H1 (cell line): ENCODE measurements at regions not wholly inside any gene's neighbourhood (a gene's known extent, or its start where the extent isn't known, plus 50 kb on each side); places are given as distances from the start of the nearest gene placed in this dataset.

ENCODE experiments used
- CTCF ChIA-PET: fragments of 300-600 bp; sonication (Branson Sonifier 250); formaldehyde crosslinking; loops from one replicate; lab custom pipeline; 2021; ENCODE audit not compliant: partially characterized antibody; lab: Charles Lee
- POLR2A ChIA-PET: fragments of 300-600 bp; sonication (Branson Sonifier 250); formaldehyde crosslinking; loops from one replicate; lab custom pipeline; 2021; ENCODE audit warnings: inconsistent platforms; ENCODE audit not compliant: partially characterized antibody; lab: Charles Lee
- DNase-seq, 2 experiments: peaks; one replicate each; pipeline versions ENCODE4 v3.0.0 to v3.0.0-alpha.2; 2010 to 2022; ENCODE audit warnings: low spot score in 2 of 2, low read depth in 1 of 2, mixed read lengths in 1 of 2
- FAIRE-seq: peaks from 2 replicates; lab custom pipeline; 2011; peaks lifted over from hg19 to GRCh38; lab: Jason Lieb, UNC
- H2AFZ ChIP-seq: 2 replicates; pipeline ENCODE4 v1.8.1; 2012; ENCODE audit warnings: low read length, inconsistent platforms
- H2AK5ac ChIP-seq: 2 replicates; pipeline ENCODE4 v1.6.1; 2013; ENCODE audit warnings: low read depth, low read length
- H2BK120ac ChIP-seq: replicated peaks from 2 replicates; pipeline ENCODE3; 2013; ENCODE audit warnings: low read depth, low read length, inconsistent platforms
- H2BK12ac ChIP-seq: 2 replicates; pipeline ENCODE4 v1.6.1; 2013; ENCODE audit warnings: low read depth, low read length
- H2BK15ac ChIP-seq: 2 replicates; pipeline ENCODE4 v1.6.1; 2013; ENCODE audit warnings: low read length
- H2BK20ac ChIP-seq: 2 replicates; pipeline ENCODE4 v1.6.1; 2013; ENCODE audit warnings: low read length
- H2BK5ac ChIP-seq: 2 replicates; pipeline ENCODE4 v1.6.1; 2013; ENCODE audit warnings: low read depth, low read length
- H3K14ac ChIP-seq: 2 replicates; pipeline ENCODE4 v1.6.1; 2013; ENCODE audit warnings: inconsistent platforms; ENCODE audit not compliant: insufficient read length
- H3K18ac ChIP-seq: 2 replicates; pipeline ENCODE4 v1.6.1; 2013; ENCODE audit warnings: low read length; ENCODE audit errors: extremely low read depth
- H3K23ac ChIP-seq: 2 replicates; pipeline ENCODE4 v1.6.1; 2013; ENCODE audit warnings: inconsistent platforms; ENCODE audit not compliant: insufficient read length
- H3K23me2 ChIP-seq: 2 replicates; pipeline ENCODE4 v1.6.1; 2013; ENCODE audit warnings: low read depth, low read length
- H3K27ac ChIP-seq: 2 replicates; pipeline ENCODE4 v1.6.1; 2011; ENCODE audit warnings: low read depth, low read length, inconsistent platforms
- H3K27me3 ChIP-seq, 4 experiments: replicated peaks in 1 of 4; 1 replicate in 1 of 4; 2 replicates in 3 of 4; pipeline versions ENCODE4 v1.6.1 to v1.8.1; 2011 to 2013; ENCODE audit warnings: low read length in 3 of 4, mild to moderate bottlenecking in 3 of 4, inconsistent platforms in 2 of 4, mixed read lengths in 2 of 4, moderate library complexity in 1 of 4; ENCODE audit not compliant: control insufficient read depth in 3 of 4, insufficient read depth in 3 of 4; ENCODE audit errors: extremely low read depth in 1 of 4
- H3K36me3 ChIP-seq, 4 experiments: 2 replicates each; pipeline versions ENCODE4 v1.6.1 to v1.8.1; 2011 to 2013; ENCODE audit warnings: mild to moderate bottlenecking in 4 of 4, low read length in 3 of 4, moderate library complexity in 2 of 4, control low read depth in 1 of 4, inconsistent platforms in 1 of 4; ENCODE audit not compliant: insufficient read depth in 4 of 4, control insufficient read depth in 2 of 4
- H3K4ac ChIP-seq: replicated peaks from 2 replicates; pipeline ENCODE3; 2013; ENCODE audit warnings: low read length, low read depth, mixed read lengths, inconsistent platforms; ENCODE audit not compliant: insufficient read length
- H3K4me1 ChIP-seq, 4 experiments: replicated peaks in 1 of 4; 1 replicate in 1 of 4; 2 replicates in 3 of 4; pipeline versions ENCODE4 v1.6.1 to v1.8.1; 2011 to 2013; ENCODE audit warnings: low read length in 3 of 4, inconsistent platforms in 2 of 4, mixed read lengths in 1 of 4; ENCODE audit not compliant: insufficient read depth in 4 of 4, control insufficient read depth in 3 of 4
- H3K4me2 ChIP-seq, 2 experiments: 2 replicates each; pipeline versions ENCODE4 v1.6.1 to v1.8.1; 2011 to 2013; ENCODE audit warnings: low read depth in 2 of 2, low read length in 2 of 2, control low read depth in 1 of 2, inconsistent platforms in 1 of 2, mild to moderate bottlenecking in 1 of 2; ENCODE audit not compliant: insufficient read depth in 1 of 2
- H3K4me3 ChIP-seq, 4 experiments: fragments of 200-600, 300-600 bp in 1 of 4; sonication (generic), shearing (Covaris generic), sonication (Bioruptor Twin) in 1 of 4; 2 replicates each; pipeline versions ENCODE4 v1.5.1 to v1.8.1; 2011 to 2016; ENCODE audit warnings: low read length in 4 of 4, low read depth in 3 of 4, control low read depth in 2 of 4, inconsistent platforms in 2 of 4, mild to moderate bottlenecking in 2 of 4, mixed read lengths in 1 of 4, moderate library complexity in 1 of 4; ENCODE audit not compliant: insufficient read depth in 2 of 4; ENCODE audit errors: extremely low read depth in 1 of 4
- H3K56ac ChIP-seq: replicated peaks from 2 replicates; pipeline ENCODE3; 2013; ENCODE audit warnings: low read depth, mild to moderate bottlenecking, mixed read lengths, low read length, inconsistent platforms; ENCODE audit not compliant: insufficient read length
- H3K79me1 ChIP-seq: 2 replicates; pipeline ENCODE4 v1.6.1; 2013; ENCODE audit warnings: low read depth, low read length, control low read depth
- H3K79me2 ChIP-seq, 2 experiments: 2 replicates each; pipeline versions ENCODE4 v1.6.1 to v1.8.1; 2012 to 2013; ENCODE audit warnings: low read length in 2 of 2, mild to moderate bottlenecking in 2 of 2, inconsistent platforms in 1 of 2; ENCODE audit not compliant: insufficient read depth in 2 of 2, control insufficient read depth in 1 of 2
- H3K9ac ChIP-seq, 4 experiments: replicated peaks in 1 of 4; 1 replicate in 1 of 4; 2 replicates in 3 of 4; pipeline versions ENCODE4 v1.6.1 to v1.8.1; 2011 to 2013; ENCODE audit warnings: low read depth in 3 of 4, low read length in 3 of 4, control low read depth in 2 of 4, mild to moderate bottlenecking in 2 of 4, moderate library complexity in 2 of 4, inconsistent platforms in 1 of 4; ENCODE audit errors: extremely low read depth in 1 of 4
- H3K9me3 ChIP-seq, 2 experiments: 2 replicates each; pipeline versions ENCODE4 v1.6.1 to v1.8.1; 2012 to 2013; ENCODE audit warnings: mild to moderate bottlenecking in 2 of 2, moderate library complexity in 2 of 2, control low read depth in 1 of 2, inconsistent platforms in 1 of 2, low read depth in 1 of 2, low read length in 1 of 2, mixed read lengths in 1 of 2; ENCODE audit not compliant: insufficient read depth in 2 of 2
- H4K20me1 ChIP-seq, 2 experiments: replicated peaks in 1 of 2; 2 replicates each; pipeline versions ENCODE3 to v1.8.1; 2011 to 2013; ENCODE audit warnings: inconsistent platforms in 2 of 2, low read length in 2 of 2, mild to moderate bottlenecking in 1 of 2; ENCODE audit not compliant: insufficient read depth in 2 of 2, control insufficient read depth in 1 of 2
- H4K5ac ChIP-seq: 2 replicates; pipeline ENCODE4 v1.6.1; 2013; ENCODE audit warnings: low read length, low read depth, mixed read lengths, inconsistent platforms; ENCODE audit not compliant: insufficient read length
- H4K8ac ChIP-seq: 2 replicates; pipeline ENCODE4 v1.8.0; 2013; ENCODE audit warnings: mild to moderate bottlenecking, moderate library complexity, low read length, inconsistent platforms; ENCODE audit not compliant: insufficient read depth; ENCODE audit errors: extremely low read depth
- H4K91ac ChIP-seq: replicated peaks from 2 replicates; pipeline ENCODE3; 2013; ENCODE audit warnings: low read length, mixed read lengths, inconsistent platforms; ENCODE audit not compliant: insufficient read length
- KDM5A ChIP-seq: fragments of 200-600 bp; IDR thresholded peaks from 2 replicates; pipeline ENCODE4 v1.7.1; 2012; ENCODE audit warnings: mild to moderate bottlenecking, low read length, inconsistent platforms, mixed read lengths
- WGBS, 2 experiments: shearing (Covaris generic) in 1 of 2; methylation state at CpG; one replicate each; pipeline versions ENCODE4 v1.1.6 to v1.1.7; 2013 to 2015; ENCODE audit warnings: low lambda C conversion rate in 2 of 2, mixed read lengths in 2 of 2, inconsistent platforms in 1 of 2, low coverage in 1 of 2, missing lambda C conversion rate in 1 of 2; ENCODE audit not compliant: insufficient replicate concordance in 2 of 2, insufficient coverage in 1 of 2, insufficient read length in 1 of 2; ENCODE audit errors: extremely low coverage in 1 of 2, missing lambda C conversion rate in 1 of 2; 5-methylcytosine and 5-hydroxymethylcytosine counted together

- TF ChIP-seq KDM5A, result no peak
- TF ChIP-seq, all 59 proteins: peak for 0
- no peaks in the 10 kb centered on the region for H3K27me3 ChIP-seq
- H3K9me3 ChIP-seq, result no peaks in the 10 kb centered on the region
- no peaks in the 10 kb centered on the region for H3K23me2 ChIP-seq
- no peaks in the 10 kb centered on the region for H3K79me1 ChIP-seq
- peaks cover 0 to 4% of the 10 kb centered on the region in 2 experiments for H4K20me1 ChIP-seq
- H3K23ac ChIP-seq, result no peak overlapping the region
- ChIA-PET POLR2A (no interaction called here), CTCF (interaction anchor here (0.8 to 1.6 kb wide), 3 partner anchors 26 to 309 kb away, joined by 3 to 4 read pairs (median 4); no protein-coding TSS in a partner anchor)
- no peak overlapping the region for H3K4me3 ChIP-seq
- H3K18ac ChIP-seq, result no peak overlapping the region
- H3K79me2 ChIP-seq, result peaks cover 0 to 65% of the 10 kb centered on the region in 2 experiments; a peak in 3 of 4 replicates
- no peak overlapping the region for H4K91ac ChIP-seq
- no peaks in the 10 kb centered on the region for H3K36me3 ChIP-seq
- no peak overlapping the region for H3K14ac ChIP-seq
- H2BK15ac ChIP-seq, result no peak overlapping the region
- H3K4ac ChIP-seq, result no peak overlapping the region
- H4K8ac ChIP-seq, result no peak overlapping the region
- no peak for DNase-seq
- H3K56ac ChIP-seq, result no peak overlapping the region
- H4K5ac ChIP-seq, result no peak overlapping the region
- H2BK5ac ChIP-seq, result no peak overlapping the region
- no peak overlapping the region for H3K27ac ChIP-seq
- peaks cover 0 to 2% (median under 1%) of the 10 kb centered on the region in 4 experiments; a peak in 3 of 7 replicates for H3K4me1 ChIP-seq
- WGBS, 2 experiments, result 95% methylated on average over 4 of the region's 4 CpGs; no CpG with 5 or more reads in 1 of the 2 experiments
- H3K9ac ChIP-seq, result no peak overlapping the region
- H2BK120ac ChIP-seq, result no peak overlapping the region
- no peak for FAIRE-seq
- H2AK5ac ChIP-seq, result no peak overlapping the region
- no peak overlapping the region for H2BK12ac ChIP-seq
- no peak overlapping the region for H3K4me2 ChIP-seq
- no peak overlapping the region for H2BK20ac ChIP-seq
- H2AFZ ChIP-seq, result no peak overlapping the region
Observed at GRCh38 chr14:71366861-71367260, 459.6 kb downstream of the PCNX1 start.
